Vagina (tissue), 2 donors: ENCODE measurements at regions not wholly inside any gene's neighbourhood (a gene's known extent, or its start where the extent isn't known, plus 50 kb on each side); places are given as distances from the start of the nearest gene placed in this dataset.

ENCODE experiments used
- POLR2AphosphoS5 ChIP-seq, 2 donors: sonication (generic); formaldehyde crosslinking; IDR thresholded peaks; one replicate each; pipeline ENCODE4 v1.9.0; 2017; ENCODE audit warnings: antibody characterized with exemption in 2 of 2, mild to moderate bottlenecking in 2 of 2, low read depth in 1 of 2; ENCODE audit not compliant: insufficient read depth in 1 of 2
- TF ChIP-seq, protein P1 (sequence below), 3 experiments: fragments of 450-650 bp in 2 of 3; fragments of 200-600 bp in 1 of 3; sonication (generic) in 1 of 3; IDR thresholded peaks; one replicate each; pipeline ENCODE4 v1.5.1; 2017 to 2019; ENCODE audit warnings: antibody characterized with exemption in 3 of 3, mild to moderate bottlenecking in 2 of 3, moderate library complexity in 2 of 3

DNA sequence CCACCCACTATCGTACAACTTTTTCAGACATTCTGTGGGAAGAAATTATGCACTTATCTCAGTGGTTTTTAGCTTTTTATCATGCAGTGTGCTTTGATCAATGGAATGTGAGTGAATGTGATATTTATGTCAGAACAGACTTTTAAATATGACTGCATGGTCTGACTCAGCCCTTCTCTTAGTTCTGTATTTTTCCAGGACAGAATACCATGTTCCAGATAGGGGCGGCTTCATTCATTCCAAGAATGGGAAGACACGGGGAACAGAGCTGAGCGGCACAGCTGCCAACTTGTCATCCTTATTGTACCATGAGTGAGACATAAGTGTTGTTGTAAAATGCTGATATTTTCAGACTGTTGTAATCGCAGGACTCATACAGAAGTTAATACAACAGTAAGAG lies 214.6 kb upstream of the NCAM2 start:
- TF ChIP-seq POLR2AphosphoS5 (IDR thresholded peaks at IDR 0.05; ENCODE audit: insufficient read depth in 1 of 2, low read depth in 1 of 2), result no peak
- TF ChIP-seq, protein P1, sequence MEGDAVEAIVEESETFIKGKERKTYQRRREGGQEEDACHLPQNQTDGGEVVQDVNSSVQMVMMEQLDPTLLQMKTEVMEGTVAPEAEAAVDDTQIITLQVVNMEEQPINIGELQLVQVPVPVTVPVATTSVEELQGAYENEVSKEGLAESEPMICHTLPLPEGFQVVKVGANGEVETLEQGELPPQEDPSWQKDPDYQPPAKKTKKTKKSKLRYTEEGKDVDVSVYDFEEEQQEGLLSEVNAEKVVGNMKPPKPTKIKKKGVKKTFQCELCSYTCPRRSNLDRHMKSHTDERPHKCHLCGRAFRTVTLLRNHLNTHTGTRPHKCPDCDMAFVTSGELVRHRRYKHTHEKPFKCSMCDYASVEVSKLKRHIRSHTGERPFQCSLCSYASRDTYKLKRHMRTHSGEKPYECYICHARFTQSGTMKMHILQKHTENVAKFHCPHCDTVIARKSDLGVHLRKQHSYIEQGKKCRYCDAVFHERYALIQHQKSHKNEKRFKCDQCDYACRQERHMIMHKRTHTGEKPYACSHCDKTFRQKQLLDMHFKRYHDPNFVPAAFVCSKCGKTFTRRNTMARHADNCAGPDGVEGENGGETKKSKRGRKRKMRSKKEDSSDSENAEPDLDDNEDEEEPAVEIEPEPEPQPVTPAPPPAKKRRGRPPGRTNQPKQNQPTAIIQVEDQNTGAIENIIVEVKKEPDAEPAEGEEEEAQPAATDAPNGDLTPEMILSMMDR (IDR thresholded peaks at IDR 0.05), result no peak
